GM12873 (cell line): ENCODE measurements at regions not wholly inside any gene's neighbourhood (a gene's known extent, or its start where the extent isn't known, plus 50 kb on each side); places are given as distances from the start of the nearest gene placed in this dataset.

ENCODE experiments used
- CTCF ChIP-seq: IDR thresholded peaks from 2 replicates; pipeline ENCODE4 v1.5.1; 2012; ENCODE audit warnings: low read depth, mild to moderate bottlenecking, moderate library complexity, low read length, control low read depth; ENCODE audit not compliant: insufficient read depth; ENCODE audit errors: missing control alignments

- TF ChIP-seq CTCF = no peak
Measured at GRCh38 chr20:16844406-16844805, 96.2 kb downstream of the OTOR start.

GRCh38 chr20:16846006-16846405, 97.8 kb downstream of the OTOR start:
- TF ChIP-seq CTCF = no peak

- TF ChIP-seq CTCF = no peak
Measured at GRCh38 chr20:16848061-16848460, 99.9 kb downstream of the OTOR start.

- no peak for TF ChIP-seq CTCF
Measured at GRCh38 chr20:16848526-16848925, 100.4 kb downstream of the OTOR start.

GRCh38 chr20:16860914-16861313, 112.8 kb downstream of the OTOR start:
- no peak for TF ChIP-seq CTCF

GRCh38 chr20:16861708-16862107, 113.5 kb downstream of the OTOR start:
- no peak for TF ChIP-seq CTCF

GRCh38 chr20:16863303-16863702, 115.1 kb downstream of the OTOR start:
- TF ChIP-seq CTCF = no peak

GRCh38 chr20:16864069-16864468, 115.9 kb downstream of the OTOR start:
- TF ChIP-seq CTCF = no peak
